ENCODE measurements at regions not wholly inside any gene's neighbourhood (a gene's known extent, or its start where the extent isn't known, plus 50 kb on each side); places are given as distances from the start of the nearest gene placed in this dataset.

DNA sequence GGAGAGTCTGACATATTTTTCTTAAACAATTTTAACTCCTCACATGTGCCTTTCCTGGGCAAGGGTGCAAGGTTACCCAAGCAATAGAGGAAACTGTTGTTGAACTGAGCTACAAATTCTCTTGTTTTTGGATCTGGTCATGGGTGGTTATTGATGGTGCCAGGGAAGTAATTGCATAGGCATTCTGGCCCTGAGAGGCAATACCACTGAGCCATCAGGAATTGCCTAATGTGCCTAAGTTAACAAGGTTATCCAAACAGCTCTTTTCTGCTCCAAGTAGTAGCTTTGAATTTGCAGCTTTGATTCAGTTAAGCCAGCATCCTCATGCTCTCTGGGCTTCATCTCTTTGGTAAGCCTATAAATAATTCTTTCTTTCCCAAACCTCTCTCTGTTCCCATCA lies 266.0 kb upstream of the BTBD3 start:
- in situ Hi-C loops (cut with HindIII; ENCODE audit: low sequenced_read_pairs) = no loop called here
- H3K4me3 ChIP-seq (ENCODE audit: low read depth, low read length) = no peak overlapping the region
- TF ChIP-seq CTCF (IDR thresholded peaks at IDR 0.05; ENCODE audit: low read depth, low read length, missing control alignments) = no peak
- no peak for DNase-seq (ENCODE audit: low read depth)

GRCh38 chr20:11652128-11652527 lies 265.6 kb upstream of the BTBD3 start:
- H3K4me3 ChIP-seq (ENCODE audit: low read depth, low read length) = no peak overlapping the region
- TF ChIP-seq CTCF (IDR thresholded peaks at IDR 0.05; ENCODE audit: low read depth, low read length, missing control alignments) = no peak
- no peak for DNase-seq (ENCODE audit: low read depth)
- in situ Hi-C loops (cut with HindIII; ENCODE audit: low sequenced_read_pairs) = no loop called here

GRCh38 chr20:11654766-11655165 lies 262.9 kb upstream of the BTBD3 start:
- in situ Hi-C loops (cut with HindIII; ENCODE audit: low sequenced_read_pairs) = no loop called here
- no peak overlapping the region for H3K4me3 ChIP-seq (ENCODE audit: low read depth, low read length)
- TF ChIP-seq CTCF (IDR thresholded peaks at IDR 0.05; ENCODE audit: low read depth, low read length, missing control alignments) = no peak
- no peak for DNase-seq (ENCODE audit: low read depth)

GRCh38 chr20:11660673-11661072 lies 257.0 kb upstream of the BTBD3 start:
- no peak for TF ChIP-seq CTCF (IDR thresholded peaks at IDR 0.05; ENCODE audit: low read depth, low read length, missing control alignments)
- H3K4me3 ChIP-seq (ENCODE audit: low read depth, low read length) = no peak overlapping the region
- in situ Hi-C loops (cut with HindIII; ENCODE audit: low sequenced_read_pairs) = no loop called here
- DNase-seq (ENCODE audit: low read depth) = no peak

GRCh38 chr20:11671015-11671511 lies 246.6 kb upstream of the BTBD3 start:
- TF ChIP-seq CTCF (IDR thresholded peaks at IDR 0.05; ENCODE audit: low read depth, low read length, missing control alignments) = no peak
- no peak overlapping the region for H3K4me3 ChIP-seq (ENCODE audit: low read depth, low read length)
- DNase-seq (ENCODE audit: low read depth) = no peak
- in situ Hi-C loops (cut with HindIII; ENCODE audit: low sequenced_read_pairs) = no loop called here

DNA sequence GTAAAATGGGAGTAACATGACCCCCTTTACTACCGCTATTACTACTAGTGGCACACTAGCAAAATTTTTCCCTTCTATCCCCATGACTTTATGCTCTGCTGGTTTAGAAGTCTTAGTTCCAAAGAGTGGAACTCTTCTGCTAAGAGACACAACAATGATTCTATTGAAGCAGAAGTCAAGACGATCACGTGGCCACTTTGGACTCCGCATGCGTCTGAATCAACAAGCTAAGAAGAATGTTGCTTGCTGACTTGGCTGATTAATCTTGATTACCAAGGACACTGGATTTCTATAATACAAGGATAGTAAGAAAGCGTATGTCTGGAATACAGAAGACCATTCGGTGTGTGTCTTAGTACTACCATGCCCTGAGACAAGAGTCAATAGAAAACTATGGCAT lies 244.7 kb upstream of the BTBD3 start:
- no peak overlapping the region for H3K4me3 ChIP-seq (ENCODE audit: low read depth, low read length)
- DNase-seq (ENCODE audit: low read depth) = no peak
- in situ Hi-C loops (cut with HindIII; ENCODE audit: low sequenced_read_pairs) = no loop called here
- TF ChIP-seq CTCF (IDR thresholded peaks at IDR 0.05; ENCODE audit: low read depth, low read length, missing control alignments) = no peak

All from astrocyte of the cerebellum (primary cell).